GOT3 (cell line): ENCODE measurements at regions not wholly inside any gene's neighbourhood (a gene's known extent, or its start where the extent isn't known, plus 50 kb on each side); places are given as distances from the start of the nearest gene placed in this dataset.

Experiments used
- DNase-seq: peaks from one replicate; lab custom pipeline; 2025; ENCODE audit warnings: mixed read lengths; lab: John Stamatoyannopoulos, UW

DNA sequence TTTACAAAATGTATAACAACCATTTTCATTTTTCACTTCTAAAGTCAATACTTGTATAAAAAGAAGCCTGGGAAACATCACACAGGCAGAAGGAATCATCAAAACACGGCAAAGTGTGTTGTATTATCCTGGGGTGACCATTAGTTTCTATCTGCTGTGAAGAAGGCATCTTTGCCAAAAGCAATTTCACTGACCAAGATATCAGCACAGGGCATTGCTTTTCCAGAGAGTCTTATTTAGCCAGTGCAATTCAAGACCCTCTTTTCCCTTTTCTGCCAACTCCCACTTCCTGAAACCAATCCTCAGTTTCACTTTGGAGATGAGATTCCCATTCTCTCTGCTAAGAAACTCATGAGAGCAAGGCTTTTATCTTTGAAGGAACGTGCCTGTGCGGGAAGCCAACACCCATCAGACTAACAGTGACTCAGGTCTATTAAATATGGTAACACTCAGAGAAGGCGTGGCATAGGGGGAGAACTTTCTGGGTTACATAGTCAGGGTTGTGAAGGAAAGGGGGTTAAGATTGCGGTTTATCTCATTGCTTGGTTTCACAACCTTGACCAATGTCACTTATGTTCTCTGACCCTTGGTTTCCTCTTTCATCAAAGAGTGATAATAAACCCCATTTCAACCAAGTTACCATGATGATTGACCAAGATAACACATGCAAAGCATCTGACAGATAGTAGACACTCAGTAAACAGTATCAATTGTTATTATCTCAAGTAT is 666.9 kb upstream of the KLF4 start:
- no peak for DNase-seq

DNA sequence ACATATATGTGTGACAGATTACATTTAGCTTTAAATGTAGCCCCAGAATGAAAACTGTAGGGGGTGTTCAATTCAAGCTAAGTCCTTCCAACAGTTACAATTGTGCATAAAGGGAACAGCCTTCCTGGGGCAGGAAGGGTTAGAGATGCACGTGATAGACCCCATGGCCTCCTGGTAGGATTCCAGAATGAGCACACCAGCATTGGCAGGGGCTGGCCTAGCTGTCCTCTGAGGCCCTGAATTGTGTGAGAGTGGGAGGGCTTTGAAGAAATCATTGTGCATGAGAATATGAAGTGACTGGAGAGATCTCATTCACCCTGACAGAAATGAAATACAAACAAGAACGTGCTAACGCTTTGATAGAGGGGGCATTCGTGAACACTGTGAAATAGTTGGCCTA is 663.8 kb upstream of the KLF4 start:
- no peak for DNase-seq

DNA sequence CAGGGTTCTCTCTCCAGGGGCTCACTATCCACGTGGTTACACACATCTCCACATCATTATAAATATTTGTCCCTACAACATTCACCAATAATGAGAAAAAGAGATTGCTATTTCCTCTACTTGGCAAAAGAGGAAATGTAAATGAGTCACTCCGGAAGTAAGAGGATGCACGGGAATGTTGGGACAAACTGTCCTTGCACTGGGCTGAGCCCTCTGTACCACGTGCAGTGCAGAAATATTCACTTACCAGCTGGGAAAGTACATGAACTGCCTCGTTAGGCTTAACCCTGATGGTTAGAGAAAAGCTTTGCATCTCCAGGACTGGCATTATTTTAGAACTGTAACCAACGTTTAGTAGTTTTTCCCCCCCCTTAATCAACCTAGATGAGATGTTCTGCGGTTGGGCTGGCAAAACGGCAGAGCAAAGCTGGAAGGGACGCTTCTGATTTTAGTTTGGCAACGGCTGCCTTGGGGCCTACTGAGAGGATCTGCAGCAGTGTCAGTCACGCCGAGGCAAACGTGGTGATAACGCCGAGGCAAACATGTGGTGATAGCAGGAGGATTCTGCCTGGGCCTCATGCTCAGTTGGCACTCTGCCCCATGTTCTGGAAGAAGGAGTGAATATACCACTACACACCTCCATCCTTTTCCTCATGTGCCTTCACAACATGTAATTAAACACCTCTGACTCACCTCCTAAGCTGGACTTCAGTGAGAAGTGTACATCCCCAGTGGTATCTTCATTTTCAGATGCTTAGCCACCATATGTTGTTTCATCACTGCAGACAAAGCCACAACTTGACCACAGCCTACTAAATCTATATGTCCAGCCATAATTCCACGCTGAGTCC is 661.4 kb upstream of the KLF4 start:
- DNase-seq, result no peak

DNA sequence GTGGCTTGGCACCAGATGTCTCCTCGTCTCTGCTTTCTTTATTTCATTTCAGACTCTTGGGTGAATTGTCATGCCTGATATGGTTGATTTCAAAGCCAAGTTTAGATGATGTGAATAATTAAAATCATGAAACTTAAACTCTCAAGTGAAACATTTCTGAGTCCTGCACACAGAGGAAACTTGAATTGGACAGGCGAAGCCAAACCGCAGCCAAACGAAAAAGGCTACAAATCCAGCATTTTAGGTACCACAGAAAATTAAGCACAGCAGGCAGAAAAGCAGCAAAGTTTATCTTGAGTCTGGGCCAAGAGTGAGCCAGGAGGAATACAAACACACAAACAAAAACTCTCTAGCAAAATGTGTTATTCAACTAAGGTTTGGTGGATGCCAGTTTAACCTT is 659.8 kb upstream of the KLF4 start:
- no peak for DNase-seq

DNA sequence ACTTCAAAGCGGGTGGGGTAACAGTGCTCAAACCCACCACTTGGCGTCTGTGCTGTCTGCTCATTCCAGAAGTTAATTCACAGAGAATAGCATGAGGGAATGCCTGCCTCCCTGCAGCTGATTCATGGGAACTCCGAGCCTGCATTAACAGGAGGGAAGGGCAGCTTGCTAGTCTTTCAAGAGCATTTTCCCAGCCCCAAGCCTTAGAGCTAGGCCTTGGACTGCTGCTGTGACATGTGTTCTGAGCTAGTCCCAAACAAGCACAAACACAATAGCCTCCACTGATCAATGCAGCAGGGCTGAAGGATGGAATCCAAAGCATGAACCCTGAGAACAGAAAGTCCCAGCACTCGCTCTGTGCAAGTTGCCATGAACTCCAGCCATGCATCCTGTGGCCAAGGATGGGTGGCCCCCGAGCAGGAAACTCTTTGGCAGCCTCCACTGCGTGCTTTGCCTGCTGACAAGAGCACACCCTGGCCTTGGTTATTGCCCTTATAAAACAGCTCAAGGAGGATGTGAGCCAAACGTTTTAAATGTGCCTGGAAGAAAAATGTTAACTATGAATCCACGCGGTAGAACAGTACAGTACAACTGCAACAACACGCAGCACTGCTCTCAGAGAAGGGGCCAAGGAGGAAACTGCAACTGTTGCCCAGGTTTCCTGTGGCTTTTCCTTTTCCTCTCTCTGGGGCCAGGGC is 653.1 kb upstream of the KLF4 start:
- no peak for DNase-seq

DNA sequence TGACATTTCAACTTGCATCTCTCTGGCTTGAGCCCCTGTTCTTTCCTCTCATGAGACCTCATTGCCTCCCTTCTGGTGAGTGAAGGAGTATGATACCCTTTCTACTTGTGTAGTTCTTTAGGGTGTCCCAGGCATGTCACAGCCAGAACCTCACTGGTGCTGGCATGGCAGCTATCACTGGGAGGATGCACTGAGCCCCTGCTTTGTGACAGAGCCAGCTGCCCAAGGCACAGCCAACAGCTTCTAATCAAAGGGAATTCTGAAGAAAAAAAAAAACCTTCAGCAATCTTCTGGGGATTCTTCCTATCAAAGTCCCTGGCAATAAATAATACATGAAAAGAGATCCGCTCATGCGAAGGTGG is 652.6 kb upstream of the KLF4 start:
- DNase-seq, result no peak

DNA sequence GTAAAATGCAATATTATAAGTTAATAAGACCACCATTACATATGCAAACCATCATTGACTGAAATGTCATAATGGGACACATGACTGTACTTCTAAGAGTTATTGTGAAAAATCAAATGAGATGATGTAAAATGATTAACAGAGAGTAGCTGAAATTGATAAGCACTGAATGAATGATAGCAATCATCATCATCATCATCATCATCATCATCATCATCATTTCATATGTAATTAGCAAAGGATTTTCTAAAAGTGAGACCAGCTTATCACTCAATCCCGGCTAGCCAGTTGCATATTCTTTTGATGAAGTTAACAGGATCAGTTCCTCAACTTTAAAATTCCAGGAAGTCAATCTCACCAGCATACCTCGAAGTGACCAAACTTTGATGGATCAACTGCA is 650.3 kb upstream of the KLF4 start:
- DNase-seq, result no peak

DNA sequence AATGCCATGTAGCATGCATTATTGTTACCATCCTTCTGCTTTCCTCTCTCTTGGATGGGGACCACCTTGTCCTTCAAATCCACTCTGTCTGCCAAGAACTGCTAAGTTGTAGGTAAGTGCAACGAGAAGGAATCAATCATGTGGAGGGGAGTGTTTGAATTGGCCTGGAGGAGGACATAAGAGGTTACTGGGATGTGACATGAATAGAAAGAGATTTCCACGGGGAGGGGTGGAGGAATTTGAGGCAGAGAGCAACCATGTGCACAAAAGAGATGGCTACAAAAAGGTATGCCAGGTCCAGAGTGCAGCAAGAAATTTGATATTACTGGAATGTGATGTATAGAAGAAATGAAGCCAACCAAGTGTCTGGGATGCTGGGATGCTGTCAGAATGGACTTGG is 648.9 kb upstream of the KLF4 start:
- no peak for DNase-seq

DNA sequence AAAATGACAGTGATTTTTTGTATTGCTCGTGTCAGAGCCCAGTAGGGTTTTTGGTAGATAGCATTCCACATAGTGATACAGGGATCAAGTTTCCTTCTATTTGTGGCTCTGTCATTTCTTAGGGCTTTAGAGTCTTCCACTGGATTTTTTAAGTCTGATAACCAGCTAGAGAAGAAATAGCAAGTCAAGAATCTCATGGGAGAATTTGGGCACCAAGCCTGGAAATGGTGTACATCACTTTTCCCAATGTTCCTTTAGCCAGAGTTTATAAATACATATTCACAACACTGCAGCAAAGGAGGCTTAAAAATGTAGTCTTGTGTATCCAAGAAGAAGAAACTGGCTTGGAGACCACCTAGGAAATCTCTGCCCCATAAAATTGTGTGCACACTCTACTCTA is 647.1 kb upstream of the KLF4 start:
- no peak for DNase-seq

DNA sequence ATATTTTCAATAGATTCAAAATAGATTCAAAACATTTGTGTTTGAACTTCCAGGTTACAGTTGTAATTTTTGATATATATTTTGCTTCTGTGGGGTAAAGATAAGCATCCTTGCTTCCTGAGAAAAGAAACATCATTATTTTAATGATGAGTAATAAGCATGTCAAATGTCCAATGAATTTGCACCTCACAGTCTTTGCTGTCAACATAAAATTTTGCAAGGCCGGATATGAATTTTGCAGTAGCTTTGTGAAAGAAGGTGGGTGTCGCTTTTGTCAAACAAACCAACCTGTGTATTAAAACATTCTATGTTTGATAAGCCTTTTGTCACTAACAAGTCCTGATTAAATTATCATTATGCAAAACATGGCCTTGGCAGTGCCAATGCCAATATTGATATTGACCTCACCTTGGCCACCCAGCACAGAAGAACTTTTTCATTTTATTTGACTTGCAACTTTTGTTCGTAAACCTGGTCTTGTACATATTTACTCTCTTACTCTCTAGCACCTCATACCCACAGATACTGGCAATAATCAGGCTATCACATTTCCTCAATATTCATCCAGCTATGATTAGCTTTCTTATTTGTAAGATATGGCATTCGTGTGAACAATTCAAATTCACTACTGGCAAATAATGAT is 645.0 kb upstream of the KLF4 start:
- no peak for DNase-seq

DNA sequence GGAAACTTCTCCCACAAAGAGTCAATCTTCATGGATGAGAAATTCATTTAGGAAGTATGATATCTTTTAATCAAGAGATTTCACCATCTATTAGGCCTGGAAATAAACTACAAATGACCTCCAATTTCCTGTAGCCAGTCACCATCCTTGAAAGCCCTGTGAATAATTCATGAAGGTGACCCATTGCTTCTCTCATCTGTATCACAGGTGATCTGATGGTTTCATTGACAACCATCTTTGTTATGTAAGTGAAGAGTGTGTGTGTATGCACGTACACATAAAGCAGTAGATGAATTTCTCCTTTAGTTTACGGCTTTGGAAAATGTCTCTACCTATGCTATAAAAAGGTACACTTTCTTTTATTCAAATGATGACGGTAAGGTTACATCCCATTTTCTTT is 644.1 kb upstream of the KLF4 start:
- DNase-seq, result no peak

DNA sequence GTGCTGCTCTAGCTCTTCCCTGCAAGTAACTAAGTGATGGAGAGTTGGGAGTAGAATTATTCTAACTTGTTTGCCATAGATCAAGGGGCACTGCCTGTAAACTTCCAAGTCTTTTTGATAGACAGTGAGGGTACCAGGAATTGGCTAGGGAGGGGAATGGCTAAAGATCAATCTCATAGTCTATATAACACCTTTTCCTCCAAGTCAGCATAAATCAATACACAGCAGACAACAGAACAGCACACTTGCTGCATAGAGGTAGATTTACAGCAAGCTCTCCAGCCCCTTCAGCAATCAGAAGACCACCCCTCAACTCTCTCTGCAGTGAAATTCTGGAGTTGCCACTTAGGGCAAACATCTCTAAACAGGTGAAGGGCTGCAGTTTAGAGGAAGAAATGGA is 643.5 kb upstream of the KLF4 start:
- no peak for DNase-seq

DNA sequence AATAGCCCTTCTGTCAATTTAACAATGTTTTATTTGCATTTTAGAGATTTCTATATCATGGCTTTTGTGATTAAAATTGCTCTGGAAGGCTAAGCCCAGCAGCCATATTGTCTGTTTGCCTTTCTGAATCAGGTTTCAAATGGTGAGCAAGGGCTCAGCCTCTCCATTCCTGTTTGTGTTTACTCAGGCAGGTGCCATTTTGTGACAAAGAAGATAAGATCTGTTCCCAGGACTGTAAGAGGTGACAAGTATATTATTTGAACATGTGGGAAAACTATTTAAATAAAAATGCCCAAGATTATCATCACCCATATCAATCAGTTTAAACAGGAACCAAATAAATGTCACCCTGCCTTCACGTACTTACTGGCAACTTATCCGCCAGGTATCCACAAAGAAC is 641.3 kb upstream of the KLF4 start:
- no peak for DNase-seq

DNA sequence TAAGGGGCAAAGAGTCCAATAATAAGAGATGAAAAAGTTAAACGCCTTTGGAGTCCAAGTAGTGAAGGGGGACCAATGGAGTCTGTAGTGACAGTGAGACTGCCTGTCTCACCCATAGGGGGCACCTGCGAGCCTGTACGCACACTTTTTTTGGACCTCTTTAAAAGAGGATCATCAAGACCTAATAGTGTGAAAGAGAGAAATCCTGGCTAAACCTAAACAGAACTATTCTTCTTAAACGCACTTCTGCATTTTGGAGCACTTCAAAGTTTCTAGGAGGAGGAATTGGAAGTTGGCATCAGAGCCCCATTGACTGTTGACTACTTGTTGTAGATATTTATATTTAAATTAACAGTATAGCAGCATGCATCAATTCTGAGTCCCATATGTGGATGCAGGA is 636.1 kb upstream of the KLF4 start:
- DNase-seq, result no peak

DNA sequence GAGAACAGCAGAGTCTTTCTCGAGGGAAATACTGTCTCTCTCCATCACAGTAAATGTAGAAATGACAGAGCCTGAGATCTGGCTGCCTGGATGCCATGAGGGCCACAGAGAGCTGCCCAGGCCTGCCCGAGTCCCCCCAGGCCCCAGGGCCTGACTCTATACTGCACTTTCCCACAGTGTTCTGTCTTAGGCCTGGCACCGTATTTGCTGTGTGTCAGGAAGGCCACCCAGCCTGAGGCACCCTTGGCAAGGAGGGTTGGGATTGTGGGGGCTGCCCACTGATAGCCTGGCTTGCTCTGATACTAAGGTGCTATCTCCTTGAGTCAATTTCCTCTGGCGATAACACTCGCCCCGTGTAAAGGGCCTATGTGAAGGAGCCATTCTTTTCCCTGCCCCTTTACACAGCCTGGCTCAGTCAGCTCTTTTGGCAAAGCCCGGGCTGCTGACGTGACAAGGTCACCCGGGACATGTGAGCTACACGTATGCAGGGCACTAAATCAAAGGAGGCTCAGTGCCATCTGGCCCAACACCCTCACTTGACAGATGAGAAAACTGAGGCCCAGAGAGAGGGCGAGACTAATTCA is 630.1 kb upstream of the KLF4 start:
- no peak for DNase-seq

DNA sequence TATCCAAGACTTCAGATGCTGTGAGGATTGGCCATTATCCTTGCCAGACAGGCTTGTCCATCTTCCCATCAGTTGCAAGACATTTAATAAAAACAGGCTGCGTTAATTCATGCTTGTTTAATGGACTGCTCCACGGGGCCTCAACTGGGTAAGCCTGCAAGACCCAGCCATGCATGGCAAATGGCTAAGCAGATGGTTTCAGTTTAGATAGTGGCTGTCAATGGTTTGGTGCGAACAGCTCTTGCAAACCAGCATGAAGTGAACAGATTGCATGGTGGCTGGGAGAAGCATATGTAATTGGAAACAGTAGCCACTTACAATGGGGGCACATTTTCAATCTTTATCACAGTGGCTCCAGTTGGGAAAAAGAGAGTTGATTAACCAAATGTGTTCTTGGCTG is 628.2 kb upstream of the KLF4 start:
- no peak for DNase-seq

DNA sequence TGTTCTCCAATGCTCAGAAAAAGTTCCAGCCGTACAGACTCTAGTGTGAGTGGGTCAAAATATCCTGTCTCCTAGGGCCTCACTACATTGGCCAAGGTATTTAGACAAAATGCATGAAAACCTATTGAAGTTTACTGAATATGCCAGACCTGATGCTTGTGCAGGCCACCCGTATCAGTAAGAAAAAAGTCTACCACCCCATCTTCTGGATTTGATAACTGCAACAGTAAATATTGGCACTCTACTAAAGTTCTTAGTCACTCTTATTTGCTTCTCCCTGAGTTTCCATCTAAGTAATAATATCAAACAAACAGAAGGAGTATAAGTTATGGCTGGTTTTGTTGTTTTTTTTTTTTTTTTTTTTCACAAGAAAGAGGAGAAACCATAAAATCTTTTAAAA is 627.7 kb upstream of the KLF4 start:
- no peak for DNase-seq

DNA sequence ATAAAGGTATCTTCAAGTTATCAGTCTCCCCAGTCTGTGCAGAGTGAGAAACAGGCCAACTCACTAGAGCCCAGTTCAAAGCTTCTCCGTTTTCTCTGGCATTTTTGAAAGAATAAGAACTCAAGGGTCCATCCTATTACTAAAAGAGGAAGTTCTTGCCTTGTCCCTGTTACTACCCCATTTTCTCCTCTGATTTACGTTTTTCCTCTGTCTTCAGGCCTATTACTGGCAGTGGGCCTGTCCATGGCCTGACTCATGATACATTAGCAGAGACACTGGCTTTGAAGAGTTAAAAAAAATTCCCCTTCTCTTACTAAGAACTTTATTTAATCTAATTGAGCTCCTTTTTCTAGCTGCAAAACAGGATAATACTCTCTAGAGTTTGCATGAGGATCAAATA is 624.0 kb upstream of the KLF4 start:
- no peak for DNase-seq

DNA sequence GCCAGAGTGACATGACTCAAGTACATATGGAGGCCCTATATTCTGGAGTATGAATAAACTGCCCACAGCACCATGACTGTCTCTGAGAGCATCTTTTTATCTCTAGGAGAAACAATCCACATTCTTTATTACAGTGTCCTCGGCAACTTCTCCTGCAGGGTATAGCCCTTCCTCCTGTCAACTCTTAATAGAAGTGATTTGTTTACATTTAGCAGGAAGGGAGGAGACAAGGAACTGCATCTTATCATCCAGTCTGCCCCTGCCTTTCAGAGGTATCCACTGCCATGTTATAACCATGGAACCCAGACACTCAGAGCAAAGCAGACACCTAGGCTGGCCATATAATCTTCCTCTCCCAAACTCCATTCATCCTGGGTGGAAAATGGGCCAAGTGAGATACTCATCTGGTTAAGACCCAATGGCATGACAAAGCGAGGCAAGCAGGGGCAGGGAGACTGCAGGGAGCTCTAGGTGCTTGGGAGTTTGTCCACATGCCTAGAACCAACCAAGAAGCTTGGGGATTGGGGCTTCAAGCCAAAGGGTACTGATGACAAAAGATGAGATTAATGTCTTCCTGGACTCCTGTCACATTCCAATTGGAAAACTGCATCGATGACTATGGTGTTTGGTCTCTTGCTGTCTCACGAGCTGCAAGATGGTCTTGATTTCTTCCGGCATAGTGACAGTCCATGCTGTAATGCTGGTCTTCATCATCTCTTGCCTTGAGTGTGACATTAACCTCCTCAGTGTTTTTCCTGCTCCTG is 620.5 kb upstream of the KLF4 start:
- DNase-seq, result no peak

DNA sequence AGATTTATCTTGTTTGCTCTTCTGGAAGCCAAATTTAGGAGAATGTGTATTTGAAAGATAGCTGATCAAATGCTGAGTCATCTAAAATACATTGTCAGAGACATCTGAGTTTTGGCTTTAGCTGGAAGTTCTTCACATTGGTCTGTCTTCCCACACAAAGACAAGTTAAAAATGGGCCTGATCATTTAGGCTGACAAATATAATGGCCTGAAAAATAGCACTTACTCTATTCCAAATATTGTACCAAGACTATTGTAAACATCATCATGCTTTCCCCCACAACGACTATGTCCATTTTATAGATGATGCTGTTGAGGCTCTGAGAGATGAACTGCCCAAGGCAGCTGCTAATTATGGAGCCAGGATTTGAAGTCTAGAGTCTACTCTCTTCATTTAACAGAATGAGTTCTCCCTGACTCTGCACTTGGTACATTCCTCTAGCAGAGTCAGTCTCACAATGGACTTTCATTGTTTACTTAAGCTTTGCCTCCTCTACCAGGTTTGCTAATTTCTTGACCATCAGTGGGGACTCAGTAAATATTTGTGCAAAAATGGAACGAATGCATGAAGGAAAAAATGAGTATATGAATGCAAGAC is 619.4 kb upstream of the KLF4 start:
- DNase-seq, result no peak

DNA sequence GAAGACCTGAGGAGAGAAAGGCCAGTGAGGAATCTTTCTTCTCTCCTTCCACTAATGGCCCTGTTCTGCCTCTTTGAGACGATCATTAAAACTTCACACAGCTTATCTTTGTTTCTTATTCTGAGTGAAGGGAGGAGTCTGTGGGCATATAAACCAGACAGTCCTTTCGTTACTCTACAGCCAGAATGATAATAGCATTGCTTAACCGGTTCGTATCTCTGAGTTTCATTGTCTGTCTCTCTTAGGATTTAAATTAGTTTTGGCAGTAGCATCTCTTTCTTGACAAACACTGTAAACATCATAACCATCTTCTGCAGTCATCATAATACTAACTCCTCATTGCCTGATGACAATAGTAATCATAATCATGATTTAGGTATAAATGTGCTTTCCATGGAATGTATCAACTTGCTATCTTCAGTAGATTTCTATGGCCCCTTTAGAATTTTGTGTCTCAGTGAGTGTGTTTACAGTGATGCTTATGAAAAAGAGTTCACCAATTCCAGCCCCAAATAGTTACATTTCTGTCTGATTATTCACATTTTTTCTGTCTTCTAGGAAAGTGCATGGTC is 618.8 kb upstream of the KLF4 start:
- DNase-seq, result no peak
